ENCODE measurements at regions not wholly inside any gene's neighbourhood (a gene's known extent, or its start where the extent isn't known, plus 50 kb on each side); places are given as distances from the start of the nearest gene placed in this dataset.

DNA sequence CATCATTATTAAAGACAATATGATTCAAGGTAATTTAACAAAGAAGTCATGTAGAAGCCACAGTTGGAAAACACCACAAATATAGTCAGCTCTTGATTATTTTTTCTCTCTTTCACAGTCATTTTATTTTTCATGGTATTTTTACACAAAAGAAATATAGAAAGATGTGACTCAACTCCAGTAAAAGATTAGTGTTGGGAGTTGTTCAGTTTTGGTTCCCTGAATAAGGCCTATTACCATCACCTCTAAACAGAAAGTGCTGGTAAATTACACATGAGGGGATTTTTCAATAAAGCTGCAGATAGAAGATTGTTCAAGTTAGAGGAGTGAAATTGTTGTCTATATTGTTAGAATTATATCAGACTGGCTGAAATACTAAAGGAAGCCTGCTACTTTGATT is 107.0 kb downstream of the DDIT4L start:
- DNase-seq = no peak

DNA sequence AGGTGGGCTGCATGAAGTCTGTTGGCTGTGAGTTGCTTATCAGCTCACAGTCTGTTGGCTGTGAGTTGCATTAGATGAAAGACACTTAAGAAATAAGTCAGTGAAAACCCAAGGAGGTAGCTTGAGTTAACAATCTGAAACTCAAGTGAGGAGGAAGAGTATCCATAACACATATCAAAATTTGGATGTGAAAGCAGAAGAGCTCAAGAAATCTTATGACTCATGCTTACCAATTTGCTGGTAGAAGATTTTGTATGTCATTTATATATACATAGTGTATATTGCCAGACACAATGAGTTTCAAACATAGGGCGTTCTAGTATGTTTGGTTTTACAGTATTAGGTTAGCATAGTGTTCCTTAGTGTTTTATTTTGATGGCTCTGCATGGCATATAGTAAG is 107.4 kb downstream of the DDIT4L start:
- no peak for DNase-seq

DNA sequence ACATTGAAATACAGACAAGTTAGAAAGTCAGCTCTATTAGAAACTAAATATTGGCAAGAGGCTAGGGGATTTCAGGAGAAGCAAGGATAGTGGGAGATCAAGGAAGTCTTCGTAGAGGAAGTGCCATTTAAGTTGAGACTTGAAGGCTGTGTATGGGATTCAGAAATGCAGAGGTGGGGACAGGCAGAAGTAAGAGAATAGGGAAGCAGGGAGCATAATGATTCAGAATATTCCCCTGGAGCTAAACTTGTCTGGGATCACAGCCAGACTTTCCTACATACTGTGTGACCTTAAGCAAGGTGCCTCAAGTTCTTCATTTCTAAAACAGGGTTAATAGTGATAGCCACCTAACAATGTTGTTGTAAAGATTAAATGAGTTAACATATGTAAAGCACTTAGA is 108.8 kb downstream of the DDIT4L start:
- DNase-seq = no peak

DNA sequence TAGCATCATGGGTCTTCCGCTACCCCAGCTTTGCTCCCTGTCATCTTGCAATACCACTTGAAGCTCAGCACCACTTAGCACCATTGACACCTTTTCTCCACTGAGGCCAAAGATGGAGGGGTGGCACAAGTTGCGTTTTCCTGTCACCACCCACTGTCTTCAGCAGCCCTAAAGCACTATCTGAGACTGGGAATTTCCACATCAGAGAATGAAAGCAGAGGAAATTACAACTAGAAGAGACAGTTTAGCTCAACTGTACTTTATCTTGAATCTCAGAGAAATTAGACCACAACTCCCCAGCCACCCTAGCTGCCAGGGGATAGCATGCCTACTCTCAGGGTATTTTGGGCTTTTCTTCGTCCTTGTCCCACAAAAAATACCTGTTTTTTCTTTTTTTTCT is 111.0 kb downstream of the DDIT4L start:
- DNase-seq = peak in 1 of 2 donors; percentile 38

DNA sequence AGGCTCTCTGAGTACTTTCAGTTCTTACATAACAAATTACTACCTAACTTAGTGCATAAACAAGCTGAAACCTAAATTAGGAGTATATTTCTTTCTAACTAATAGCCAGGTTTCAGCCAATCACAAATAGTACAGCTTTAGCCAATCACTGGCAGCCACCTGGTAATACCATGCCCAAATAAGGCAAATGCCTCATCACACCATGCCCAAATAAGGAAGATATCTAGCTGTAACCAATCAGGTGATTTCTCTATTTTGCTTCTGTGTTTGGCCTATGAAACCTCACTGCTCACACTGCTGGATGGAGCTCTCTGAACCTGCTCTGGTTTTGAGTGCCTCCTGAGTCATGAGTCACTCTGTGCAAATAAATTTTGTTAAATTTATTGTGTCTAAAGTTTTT is 113.5 kb downstream of the DDIT4L start:
- DNase-seq = no peak

DNA sequence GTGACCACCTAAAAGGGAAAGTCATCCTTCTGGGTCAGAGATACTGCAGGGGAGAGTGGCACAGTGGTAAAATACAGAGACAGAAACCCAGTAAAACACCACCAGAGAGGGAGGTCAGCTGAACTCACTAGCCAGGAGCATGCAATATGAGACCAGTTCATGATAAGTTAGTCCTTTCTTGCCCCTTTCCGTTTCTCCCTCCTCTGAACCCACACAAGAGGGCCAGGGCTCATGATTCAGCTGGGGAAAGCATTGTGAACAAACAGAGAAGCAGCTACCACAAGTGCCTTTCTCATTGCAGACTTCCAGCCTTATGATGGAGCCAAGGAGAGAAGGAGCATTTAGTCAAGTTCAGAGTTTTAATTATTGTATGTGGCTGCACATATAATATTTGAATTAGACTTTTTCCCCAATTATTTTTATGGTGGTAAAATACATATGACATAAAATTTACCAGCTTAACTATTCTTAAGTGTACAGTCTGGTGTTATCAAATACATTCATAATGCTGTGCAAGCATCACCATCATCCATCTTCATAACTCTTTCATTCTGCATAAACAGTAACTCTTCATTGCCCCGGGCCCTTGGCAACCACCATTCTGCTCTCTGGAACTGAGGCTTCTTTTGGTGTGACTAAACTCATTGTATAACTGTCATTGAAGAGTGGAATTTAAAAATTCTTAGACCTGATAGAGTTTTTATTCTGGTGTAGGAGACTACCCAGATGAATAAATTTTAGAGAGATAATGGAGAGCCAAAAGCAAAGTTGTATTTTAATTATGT is 114.6 kb downstream of the DDIT4L start:
- no peak for DNase-seq

DNA sequence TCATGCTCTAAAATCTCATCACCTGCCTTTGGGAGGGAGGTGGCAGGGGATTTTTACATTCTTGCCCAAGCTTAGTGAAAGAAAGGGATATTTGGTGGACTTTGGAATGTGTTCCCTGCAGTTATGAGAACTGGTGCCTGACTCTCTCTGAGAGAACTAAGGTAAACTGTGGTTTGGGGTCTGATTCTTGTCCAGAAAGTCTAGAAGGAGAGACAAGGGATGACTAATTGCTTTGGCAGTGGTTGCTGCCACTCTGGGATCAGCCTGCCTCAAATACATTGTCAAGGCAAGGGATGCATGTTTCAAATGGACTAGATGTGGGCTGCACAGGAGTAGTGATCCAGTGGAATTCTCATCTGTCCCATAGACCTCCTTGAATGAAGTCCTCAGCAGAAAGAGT is 115.2 kb downstream of the DDIT4L start:
- no peak for DNase-seq

DNA sequence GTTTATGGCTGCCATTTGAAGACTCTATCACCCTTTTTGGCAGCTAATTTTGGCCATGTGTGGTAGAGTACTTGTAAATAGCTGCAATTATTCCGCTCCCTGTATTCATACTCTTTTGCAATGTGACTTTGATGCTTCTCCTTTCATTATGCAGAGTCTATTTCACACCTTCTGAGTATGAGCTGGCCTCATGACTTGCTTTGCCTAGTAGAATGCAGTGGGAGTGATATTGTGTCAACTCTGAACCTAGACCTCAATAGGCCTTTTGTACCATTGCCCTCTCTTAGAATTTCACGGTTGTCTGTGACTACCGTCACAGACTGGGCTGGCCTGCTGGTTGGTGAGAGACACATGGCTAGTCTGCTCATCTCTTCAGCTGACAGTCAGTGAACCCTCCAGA is 118.8 kb downstream of the DDIT4L start:
- DNase-seq = no peak

DNA sequence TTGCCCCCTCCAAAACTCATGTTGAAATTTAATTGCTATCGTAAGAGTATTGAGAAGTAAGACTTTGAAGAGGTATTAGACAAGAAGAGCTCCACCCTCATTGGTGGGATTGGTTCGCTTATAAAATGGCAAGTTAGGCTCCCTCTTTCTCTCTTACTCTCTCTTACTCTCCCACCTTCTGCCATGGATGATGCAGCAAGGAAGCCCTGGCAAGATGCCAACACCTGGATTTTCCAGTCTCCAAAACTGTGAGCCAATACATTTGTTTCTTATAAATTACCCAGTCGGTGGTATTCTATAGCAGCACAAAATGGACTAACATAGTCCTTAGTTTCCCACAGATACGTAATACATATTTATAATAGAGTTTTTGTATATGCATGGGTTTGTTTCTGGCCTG is 119.4 kb downstream of the DDIT4L start:
- DNase-seq = no peak

DNA sequence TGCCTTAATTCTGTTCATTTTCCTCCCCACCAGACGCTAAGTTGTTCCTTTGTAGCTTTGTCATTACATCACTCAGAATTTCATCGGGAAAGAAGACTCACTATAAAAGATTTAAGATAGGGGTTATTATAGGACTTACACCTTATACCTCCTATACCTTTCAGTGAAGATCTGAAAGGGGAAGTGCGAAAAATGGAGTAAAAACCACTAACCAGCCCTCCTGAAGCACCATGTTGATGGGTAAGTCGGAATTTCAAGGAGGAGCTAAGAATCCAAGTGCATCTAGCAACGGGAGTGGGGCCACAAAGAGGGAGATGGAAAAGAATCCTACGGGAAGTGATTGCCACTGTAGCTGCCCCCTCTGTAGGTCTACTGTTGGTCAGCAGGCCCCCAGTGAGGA is 119.1 kb upstream of the H2AZ1 start:
- no peak for DNase-seq

DNA sequence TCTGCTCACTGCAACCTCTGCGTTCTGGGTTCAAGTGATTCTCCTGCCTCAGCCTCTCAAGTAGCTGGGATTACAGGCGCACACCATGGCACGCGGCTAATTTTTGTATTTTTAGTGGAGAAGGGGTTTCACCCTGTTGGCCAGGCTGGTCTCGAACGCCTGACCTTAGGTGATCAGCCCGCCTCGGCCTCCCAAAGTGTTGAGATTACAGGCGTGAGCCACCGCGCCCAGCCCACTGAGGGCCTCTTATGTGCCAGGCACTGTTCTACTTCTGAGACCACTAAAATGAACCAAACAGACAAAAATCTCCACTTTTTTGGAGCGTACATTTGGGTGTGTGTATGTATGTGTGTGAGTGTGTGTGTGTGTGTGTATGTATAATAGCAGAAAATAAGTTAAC is 117.2 kb upstream of the H2AZ1 start:
- DNase-seq = no peak

DNA sequence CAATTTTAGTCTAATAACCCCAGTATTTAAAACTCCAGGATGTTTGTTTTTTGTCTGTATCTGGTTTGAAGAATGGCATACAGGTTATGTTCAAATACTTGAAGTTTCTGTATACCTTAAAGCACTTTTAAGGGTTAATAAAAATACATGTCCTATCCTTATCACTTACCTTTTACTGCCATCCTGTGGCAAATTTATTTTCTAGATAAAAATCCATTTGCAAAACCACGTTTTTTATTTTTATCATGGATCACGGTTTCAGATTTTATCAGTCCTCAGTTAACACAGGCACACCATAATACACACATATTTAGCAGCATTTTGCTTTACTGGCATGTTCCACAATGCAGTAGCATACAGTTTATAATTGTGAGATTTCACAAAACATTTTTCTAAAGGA is 113.3 kb upstream of the H2AZ1 start:
- peak in 1 of 2 donors; percentile 23 for DNase-seq

DNA sequence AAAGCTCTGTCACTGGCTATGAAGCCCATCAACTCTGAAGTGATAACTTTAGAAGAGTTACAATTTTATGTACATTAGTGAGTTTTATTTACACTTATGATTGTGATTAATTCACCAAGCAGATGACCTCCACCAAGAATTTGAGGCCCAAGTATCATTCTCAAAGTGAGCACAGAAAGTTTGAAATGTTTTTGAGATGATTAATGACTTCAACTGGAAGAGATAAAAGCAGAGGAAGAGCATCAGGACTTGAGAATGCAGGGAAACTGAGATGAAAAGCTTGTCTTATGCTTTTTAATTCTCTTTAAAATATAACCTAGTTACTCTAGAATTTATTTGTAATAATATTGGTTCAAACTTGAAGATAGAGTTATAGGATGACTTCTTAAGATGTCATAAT is 112.8 kb upstream of the H2AZ1 start:
- DNase-seq = no peak

DNA sequence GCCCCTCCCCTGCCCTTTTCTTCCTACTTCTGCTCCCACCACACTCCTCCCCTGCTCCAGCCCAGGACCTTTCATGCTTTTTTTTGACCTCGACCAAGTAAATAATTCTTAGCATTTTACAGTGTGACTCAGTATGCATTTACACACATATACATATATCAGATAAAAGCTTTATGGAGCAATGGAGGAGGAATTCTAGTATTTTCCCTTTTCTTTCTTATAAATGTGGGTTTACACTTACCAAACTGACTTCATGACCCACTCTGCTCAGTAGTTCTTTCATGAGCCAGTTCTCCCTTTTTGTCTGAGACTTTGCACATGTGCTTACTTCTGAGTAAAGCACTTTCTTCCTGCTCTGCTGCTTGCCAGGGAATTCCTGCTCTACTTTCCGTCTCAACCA is 111.8 kb upstream of the H2AZ1 start:
- DNase-seq = no peak

DNA sequence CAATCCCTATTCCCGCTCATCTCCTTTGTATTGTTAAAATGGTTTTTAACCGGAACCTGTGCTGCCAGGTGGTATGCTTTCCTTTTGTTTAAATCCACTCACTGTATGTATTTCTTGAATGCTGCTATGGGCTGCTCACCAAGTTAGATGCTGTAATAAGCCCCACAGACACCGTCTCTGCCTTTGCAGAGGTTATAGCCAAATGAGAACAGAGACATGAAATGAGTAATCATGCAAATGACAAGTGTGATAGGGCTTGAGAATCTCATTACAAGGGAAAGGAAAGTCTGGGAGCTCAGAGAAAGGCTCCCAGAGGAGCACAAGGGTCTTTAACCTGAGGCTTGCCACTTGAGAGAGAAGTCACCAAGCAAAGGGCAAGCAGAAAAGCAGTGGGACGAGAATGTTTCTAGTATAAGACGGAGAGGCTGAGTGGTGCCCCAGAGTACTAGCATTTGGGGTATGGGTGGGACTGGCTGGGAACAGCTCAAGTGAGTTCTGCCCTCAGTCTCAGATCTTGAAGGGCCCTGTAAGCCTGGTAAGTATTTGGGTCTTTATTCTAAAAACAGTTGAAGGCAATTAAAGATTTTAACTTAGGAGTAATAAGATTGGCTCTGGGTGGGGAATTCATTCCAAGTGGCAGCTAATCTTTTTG is 110.8 kb upstream of the H2AZ1 start:
- no peak for DNase-seq

DNA sequence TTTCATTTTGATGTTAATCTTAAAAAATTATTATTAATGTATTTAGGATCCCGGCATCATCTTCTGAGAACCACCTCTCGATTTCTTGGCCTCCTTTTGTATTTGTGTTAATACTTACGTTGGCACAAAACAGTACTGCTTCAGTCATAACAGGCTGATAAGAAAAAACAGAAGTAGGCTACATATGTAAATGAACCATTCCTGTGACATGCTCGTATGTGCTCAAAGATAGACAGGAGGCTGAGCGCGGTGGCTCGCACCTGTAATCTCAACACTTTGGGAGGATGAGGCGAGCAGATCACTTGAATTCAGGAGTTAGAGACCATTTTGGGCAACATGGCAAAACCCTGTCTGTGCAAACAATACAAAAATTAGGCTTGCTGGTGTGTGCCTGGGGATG is 109.4 kb upstream of the H2AZ1 start:
- no peak for DNase-seq

DNA sequence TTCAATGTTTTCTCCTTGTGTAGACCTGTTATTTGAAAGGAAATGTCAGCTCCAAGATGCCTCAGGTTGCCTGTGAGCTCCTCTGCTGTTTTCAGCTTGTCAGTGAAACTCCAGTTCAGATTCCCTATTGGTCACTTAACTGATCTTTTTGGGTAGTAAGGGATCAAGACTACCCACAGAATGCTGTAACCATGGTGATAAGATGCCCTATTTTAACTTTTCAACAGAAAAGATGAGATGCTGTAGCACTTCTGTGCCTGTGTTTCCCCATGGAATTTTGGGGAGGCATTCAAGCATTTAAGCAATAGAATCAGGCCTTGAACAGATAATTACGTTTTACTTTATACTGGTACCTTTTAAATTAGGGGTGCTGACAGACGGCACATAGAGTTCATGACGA is 106.6 kb upstream of the H2AZ1 start:
- DNase-seq = no peak

DNA sequence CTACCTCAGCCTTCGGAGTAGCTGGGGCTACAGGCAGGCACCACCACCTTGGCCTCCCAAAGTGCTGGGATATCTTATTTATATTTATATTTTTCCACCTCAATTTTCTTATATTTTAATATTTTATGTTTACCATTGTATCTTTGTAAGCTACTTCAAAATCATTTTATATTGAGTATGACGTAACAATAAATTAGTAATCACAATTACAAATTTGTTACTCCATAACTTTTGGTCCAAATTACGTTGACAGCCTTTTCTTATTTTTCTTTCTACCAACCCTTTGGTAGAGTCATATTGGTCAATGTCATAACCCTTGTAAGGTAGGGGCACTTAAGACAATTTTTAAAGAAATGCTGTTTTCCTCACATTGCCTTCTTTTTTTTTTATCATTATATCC is 104.0 kb upstream of the H2AZ1 start:
- no peak for DNase-seq

DNA sequence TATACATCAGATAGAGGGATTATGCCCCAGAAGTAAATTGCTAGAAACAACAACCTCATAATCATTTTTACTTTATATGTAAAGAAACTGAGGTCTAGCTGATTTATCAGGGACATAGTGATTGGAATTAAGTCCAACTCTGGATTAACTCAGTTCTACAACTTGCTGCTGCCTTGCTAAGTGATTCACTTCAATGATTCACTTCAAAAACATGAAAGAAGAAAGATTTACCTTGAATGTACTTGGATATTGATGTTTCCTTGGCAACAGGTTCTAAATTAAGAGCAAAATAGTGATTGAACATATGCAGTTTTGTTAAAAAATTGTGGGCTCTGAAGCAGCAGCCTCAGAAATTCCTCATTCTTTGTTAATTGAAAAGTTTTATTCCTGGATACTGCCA is 99.8 kb upstream of the H2AZ1 start:
- DNase-seq = no peak

DNA sequence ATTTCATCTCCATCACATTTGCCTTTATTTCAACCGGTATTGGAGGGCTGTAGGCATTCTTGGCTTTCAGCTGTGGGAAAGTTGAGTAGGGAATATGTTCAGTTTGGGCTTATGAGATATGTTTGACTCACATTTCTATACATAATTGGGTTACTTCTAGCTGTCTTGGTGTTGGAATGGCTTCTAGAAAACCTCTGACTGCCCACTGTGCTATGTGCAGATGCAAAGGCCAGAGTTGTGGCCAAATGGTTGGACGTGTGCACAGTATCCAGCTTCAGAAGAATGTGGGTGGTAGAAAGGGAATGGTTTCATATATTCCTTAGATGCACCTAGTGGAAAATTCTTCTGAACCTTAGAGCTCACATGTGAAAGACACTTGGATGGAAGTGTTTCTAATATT is 92.6 kb upstream of the H2AZ1 start:
- DNase-seq = no peak

DNA sequence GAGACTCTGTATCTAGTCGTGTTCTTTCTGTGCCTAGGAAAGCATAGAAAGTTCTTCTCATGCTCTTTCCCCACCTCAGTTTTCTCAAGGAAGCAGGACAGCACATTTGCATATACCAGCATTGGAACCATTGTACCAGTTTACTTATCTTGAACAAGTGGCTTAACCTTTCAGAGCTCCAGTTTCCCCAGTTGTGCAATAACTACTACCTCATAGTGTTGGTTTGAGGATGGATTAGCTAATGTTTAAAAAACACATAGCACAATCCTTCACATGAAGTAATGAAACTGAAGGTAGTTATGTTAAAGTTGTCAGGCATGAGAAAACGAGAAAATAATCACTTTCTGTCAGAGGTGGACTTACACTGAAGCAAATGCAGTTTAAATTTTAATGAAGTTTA is 92.2 kb upstream of the H2AZ1 start:
- no peak for DNase-seq

DNA sequence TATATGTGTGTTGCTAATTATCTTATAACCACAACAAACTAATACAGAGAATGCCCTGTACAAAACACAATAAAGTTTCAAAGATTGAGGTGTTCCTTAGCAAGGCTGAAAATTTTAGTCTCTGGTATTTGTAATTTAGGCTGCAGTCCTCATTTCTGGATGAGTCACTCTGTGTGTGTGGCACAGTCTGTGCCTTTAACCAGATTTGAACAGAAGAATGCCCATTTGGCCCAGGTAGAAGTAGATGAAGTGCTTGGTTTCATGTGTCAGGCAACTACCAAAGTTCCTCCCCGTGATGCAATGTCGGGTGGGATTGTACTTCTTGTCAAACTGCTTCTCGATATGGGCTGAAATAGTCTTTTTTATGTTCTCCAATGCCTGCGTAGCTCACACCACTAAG is 91.6 kb upstream of the H2AZ1 start:
- no peak for DNase-seq

DNA sequence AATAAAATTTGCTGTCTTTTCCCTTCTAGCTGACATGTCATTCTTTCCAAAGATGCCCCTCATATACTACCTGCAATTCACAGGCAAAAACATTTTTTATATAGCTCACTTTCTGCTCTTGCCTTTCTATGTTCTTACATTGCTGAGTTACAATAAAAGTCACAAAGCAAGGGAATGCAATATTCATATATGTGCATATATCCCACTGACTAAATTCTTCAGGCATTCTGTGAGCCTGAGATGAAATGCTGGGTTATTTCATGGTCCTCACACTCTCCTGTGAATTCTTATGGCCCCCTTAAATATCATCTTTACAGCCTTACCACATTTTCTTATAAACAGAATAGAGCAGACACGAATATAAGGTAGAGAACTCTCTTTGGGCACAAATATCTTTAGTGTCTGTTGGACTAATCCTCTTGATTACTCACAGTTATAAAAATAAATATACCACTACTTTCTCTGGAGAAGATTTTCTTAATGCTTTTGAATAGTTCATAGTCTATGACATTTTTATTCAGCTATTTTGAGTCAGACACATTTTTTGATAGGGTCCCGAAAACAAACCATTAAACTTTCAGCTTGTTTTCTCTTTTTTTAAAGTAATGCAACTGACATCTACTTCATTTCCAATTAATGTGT is 84.1 kb upstream of the H2AZ1 start:
- DNase-seq = no peak

DNA sequence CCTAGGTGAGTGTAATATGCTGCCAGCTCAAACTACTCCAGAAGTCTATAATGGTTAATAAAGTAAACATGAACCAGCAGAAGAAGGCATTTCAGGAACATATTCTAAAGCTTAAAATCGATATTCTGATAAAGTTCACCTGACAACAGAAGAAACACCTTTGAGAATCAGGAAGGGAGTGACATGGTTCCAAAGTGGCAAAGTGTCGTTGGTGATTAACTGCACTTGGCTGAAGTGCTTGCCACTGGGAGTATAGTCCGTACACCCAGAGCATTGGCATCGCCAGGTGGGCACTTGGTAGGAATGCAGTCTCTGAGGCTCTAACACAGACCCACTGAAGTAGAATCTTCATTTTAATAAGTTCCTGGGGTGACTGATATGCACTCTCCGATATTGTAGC is 76.0 kb upstream of the H2AZ1 start:
- DNase-seq = no peak

DNA sequence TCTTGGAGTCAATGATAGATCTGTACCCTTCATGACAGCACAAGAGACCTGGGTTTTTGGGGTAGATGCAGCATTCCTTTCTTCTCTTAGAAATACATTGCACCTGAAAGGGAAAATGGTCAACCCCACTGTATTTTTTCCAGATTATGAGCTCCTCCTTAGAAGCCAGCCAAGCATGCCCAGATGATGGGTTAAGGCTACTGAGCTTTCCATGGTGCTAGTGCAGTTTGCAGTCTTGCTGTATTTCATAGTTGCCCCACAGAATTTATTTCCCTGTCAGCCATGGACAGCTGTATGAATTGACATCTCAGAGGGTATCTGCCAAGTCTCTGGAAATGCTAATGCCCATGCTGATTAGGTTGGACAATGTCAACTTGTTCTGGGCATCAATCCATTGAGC is 73.7 kb upstream of the H2AZ1 start:
- no peak for DNase-seq
